OCI-LY1 (cell line): ENCODE measurements at regions not wholly inside any gene's neighbourhood (a gene's known extent, or its start where the extent isn't known, plus 50 kb on each side); places are given as distances from the start of the nearest gene placed in this dataset.
"Not testable (repeated sequence)": the region's sequence is repeated elsewhere in the genome, so short reads cannot be mapped to it uniquely, and the experiment has no call there.

ENCODE experiments used
- H2AFZ ChIP-seq: fragments of 200-600 bp; sonication (generic), shearing (Covaris generic); 2 replicates; pipeline ENCODE4 v1.6.0; 2014; ENCODE audit warnings: antibody characterized with exemption, mild to moderate bottlenecking, low read length
- H3F3A ChIP-seq: fragments of 200-600 bp; sonication (generic), shearing (Covaris generic); 2 replicates; pipeline ENCODE4 v1.6.0; 2014; ENCODE audit warnings: mild to moderate bottlenecking, antibody characterized with exemption, low read length, moderate library complexity; ENCODE audit not compliant: insufficient read depth
- H3K27ac ChIP-seq: fragments of 200-600 bp; sonication (generic); 2 replicates; pipeline ENCODE4 v1.5.1; 2014; ENCODE audit warnings: low read length, mixed run types, mild to moderate bottlenecking, low read depth; ENCODE audit not compliant: poor library complexity, severe bottlenecking
- H3K27me3 ChIP-seq: fragments of 200-600 bp; sonication (generic); 2 replicates; pipeline ENCODE4 v1.6.0; 2014; ENCODE audit warnings: antibody characterized with exemption, mild to moderate bottlenecking, low read length, moderate library complexity; ENCODE audit not compliant: insufficient read depth
- H3K36me3 ChIP-seq: fragments of 200-600 bp; sonication (generic); 2 replicates; pipeline ENCODE4 v1.6.1; 2014; ENCODE audit warnings: mild to moderate bottlenecking, antibody characterized with exemption, low read length, moderate library complexity, mixed read lengths; ENCODE audit not compliant: insufficient read depth
- H3K4me1 ChIP-seq: fragments of 200-600 bp; sonication (generic); 2 replicates; pipeline ENCODE4 v1.5.1; 2014; ENCODE audit warnings: mild to moderate bottlenecking, low read length, moderate library complexity; ENCODE audit not compliant: insufficient read depth, severe bottlenecking
- H3K4me2 ChIP-seq: fragments of 200-600 bp; sonication (generic), shearing (Covaris generic); 2 replicates; pipeline ENCODE4 v1.6.1; 2014; ENCODE audit warnings: low read length
- H3K4me3 ChIP-seq: fragments of 200-600 bp; sonication (generic); 2 replicates; pipeline ENCODE4 v1.5.1; 2014; ENCODE audit warnings: low read length, low read depth, mild to moderate bottlenecking, mixed read lengths; ENCODE audit not compliant: poor library complexity, severe bottlenecking
- H3K79me2 ChIP-seq: fragments of 200-600 bp; shearing (Covaris generic); 2 replicates; pipeline ENCODE4 v1.6.1; 2016; ENCODE audit warnings: mixed run types, low read length, mixed read lengths; ENCODE audit not compliant: insufficient read depth
- H3K9ac ChIP-seq: fragments of 200-600 bp; sonication (generic), shearing (Covaris generic); 2 replicates; pipeline ENCODE4 v1.6.1; 2014; ENCODE audit warnings: mild to moderate bottlenecking, low read length, mixed read lengths
- H3K9me2 ChIP-seq: fragments of 200-600 bp; sonication (generic), shearing (Covaris generic); 2 replicates; pipeline ENCODE4 v1.6.1; 2014; ENCODE audit warnings: low read depth, mild to moderate bottlenecking, low read length, mixed read lengths
- H3K9me3 ChIP-seq: fragments of 200-600 bp; shearing (Covaris generic); 2 replicates; pipeline ENCODE4 v1.6.1; 2014; ENCODE audit warnings: low read length, mixed read lengths
- H4K20me1 ChIP-seq: fragments of 200-600 bp; sonication (generic), shearing (Covaris generic); 2 replicates; pipeline ENCODE4 v1.6.0; 2016; ENCODE audit warnings: mild to moderate bottlenecking, low read length; ENCODE audit not compliant: insufficient read depth
- CTCF ChIP-seq: fragments of 200-600 bp; sonication (generic), shearing (Covaris generic); IDR thresholded peaks from 2 replicates; pipeline ENCODE4 v1.5.1; 2017; ENCODE audit warnings: mild to moderate bottlenecking, antibody characterized with exemption, low read length, moderate library complexity, mixed read lengths
- EZH2 ChIP-seq: fragments of 200-600 bp; sonication (generic), shearing (Covaris generic); IDR thresholded peaks from 2 replicates; pipeline ENCODE4 v1.8.0; 2017; ENCODE audit warnings: borderline replicate concordance, mixed run types, mild to moderate bottlenecking, antibody characterized with exemption, low read length, moderate library complexity, mixed read lengths

DNA sequence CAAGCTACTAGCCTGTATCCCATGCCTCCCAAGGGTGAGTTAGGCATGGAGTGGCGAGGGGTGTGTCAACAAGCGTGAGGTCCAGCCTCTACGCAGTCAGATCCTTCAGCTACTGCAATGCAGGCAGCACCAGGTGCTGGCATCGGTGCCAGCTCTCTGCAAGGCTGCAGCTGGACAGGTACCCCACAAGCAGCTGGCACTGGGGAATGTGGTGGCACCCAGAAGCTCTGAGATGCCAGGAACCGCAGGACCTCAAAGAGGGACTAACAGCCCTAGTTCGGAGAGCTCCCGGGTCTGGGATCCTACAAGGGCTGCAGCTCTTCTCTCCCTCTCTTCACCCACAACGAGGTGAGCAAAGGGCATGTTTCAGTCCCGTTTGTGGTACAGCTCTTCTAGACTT is 974.5 kb downstream of the LTN1 start:
- TF ChIP-seq CTCF: no peak
- TF ChIP-seq EZH2: no peak
- H3K9ac ChIP-seq: no peak overlapping the region
- no peaks in the 10 kb centered on the region for H3K27me3 ChIP-seq
- H3K27ac ChIP-seq: no peak overlapping the region
- H3K36me3 ChIP-seq: no peaks in the 10 kb centered on the region
- H3K9me3 ChIP-seq: no peaks in the 10 kb centered on the region
- no peak overlapping the region for H3K4me3 ChIP-seq
- H3K79me2 ChIP-seq: no peaks in the 10 kb centered on the region
- H4K20me1 ChIP-seq: no peaks in the 10 kb centered on the region
- no peak overlapping the region for H3K4me2 ChIP-seq
- no peak overlapping the region for H2AFZ ChIP-seq
- H3F3A ChIP-seq: no peaks in the 10 kb centered on the region
- no peaks in the 10 kb centered on the region for H3K4me1 ChIP-seq
- H3K9me2 ChIP-seq: no peaks in the 10 kb centered on the region

DNA sequence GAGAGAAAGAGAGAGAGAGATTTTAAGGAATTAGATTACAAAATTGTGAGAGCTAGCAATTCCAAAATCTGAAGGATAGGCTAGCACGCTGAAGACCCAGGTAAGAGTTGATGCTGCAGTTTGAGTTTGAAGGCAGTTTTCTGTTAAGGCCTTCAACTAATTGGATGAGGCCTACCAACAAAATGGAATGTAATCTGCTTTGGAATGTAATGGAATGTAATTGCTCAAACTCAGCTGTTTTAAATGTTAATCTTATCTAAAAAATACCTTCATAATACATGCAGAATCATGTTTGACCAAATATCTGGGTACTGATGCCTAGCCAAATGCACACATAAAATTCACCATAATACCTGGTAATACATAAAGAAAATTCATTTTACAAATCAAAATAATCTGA is 976.1 kb downstream of the LTN1 start:
- no peaks in the 10 kb centered on the region for H3K27me3 ChIP-seq
- H4K20me1 ChIP-seq: no peaks in the 10 kb centered on the region

DNA sequence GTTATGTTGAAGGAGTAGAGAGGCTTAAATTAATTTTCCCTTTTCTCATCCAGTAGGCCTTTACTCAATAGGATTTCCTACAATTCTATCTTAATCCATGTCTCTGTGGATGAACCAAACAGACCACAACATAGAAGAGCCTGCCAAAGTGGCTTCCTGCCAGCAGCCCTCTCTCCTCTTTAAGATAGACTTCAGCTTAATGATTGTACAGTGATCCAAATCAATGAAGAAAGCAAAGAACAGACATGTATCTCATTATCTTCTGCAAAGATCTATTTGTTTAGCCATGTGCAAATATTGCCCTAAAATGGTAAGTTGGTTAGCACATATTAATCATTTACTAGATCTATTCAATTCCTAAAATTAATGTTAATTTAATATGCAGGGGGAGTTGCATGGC is 979.6 kb downstream of the LTN1 start:
- not testable (repeated sequence) for H3K9me2 ChIP-seq, H3K9ac ChIP-seq, H3K4me2 ChIP-seq, H4K20me1 ChIP-seq, H3K4me3 ChIP-seq, H3F3A ChIP-seq, H3K4me1 ChIP-seq, H3K79me2 ChIP-seq, H3K27me3 ChIP-seq, H2AFZ ChIP-seq, H3K27ac ChIP-seq, H3K36me3 ChIP-seq, H3K9me3 ChIP-seq

More for the DNA sequence above, 976.1 kb downstream of the LTN1 start:
- no peak for TF ChIP-seq EZH2
- Histone ChIP-seq H3K4me2 (no peak overlapping the region), H3K9me3 (no peaks in the 10 kb centered on the region), H2AFZ (no peak overlapping the region), H3K79me2 (no peaks in the 10 kb centered on the region), H3F3A (no peaks in the 10 kb centered on the region), H3K9me2 (no peaks in the 10 kb centered on the region), H3K36me3 (no peaks in the 10 kb centered on the region), H3K4me3 (no peak overlapping the region), H3K9ac (no peak overlapping the region), H3K4me1 (no peaks in the 10 kb centered on the region), H3K27ac (no peak overlapping the region)

DNA sequence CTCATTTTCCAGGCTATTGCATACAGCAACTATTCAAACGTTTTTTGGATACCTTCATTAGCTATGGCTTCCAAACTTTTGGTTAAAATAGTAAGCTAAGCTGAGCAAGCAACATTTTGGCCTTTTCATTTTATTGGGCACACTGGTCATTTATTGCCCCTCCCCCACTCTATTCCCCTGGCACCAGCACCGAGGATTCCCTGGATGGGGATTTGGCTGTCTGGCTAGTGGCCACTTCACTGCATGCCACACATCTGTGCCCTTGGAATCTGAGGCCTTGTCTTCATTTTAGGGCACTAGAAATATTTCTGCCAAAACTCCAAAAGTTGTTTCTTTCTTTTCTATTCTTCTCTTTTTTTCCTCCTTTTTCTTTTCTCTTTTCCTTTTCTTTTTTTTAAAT is 980.7 kb downstream of the LTN1 start:
- H3K27ac ChIP-seq, H4K20me1 ChIP-seq, H2AFZ ChIP-seq, H3K4me1 ChIP-seq, H3K9me3 ChIP-seq, H3K79me2 ChIP-seq, H3F3A ChIP-seq, H3K9ac ChIP-seq, H3K4me2 ChIP-seq, H3K9me2 ChIP-seq, H3K36me3 ChIP-seq, H3K4me3 ChIP-seq, H3K27me3 ChIP-seq: not testable (repeated sequence)

DNA sequence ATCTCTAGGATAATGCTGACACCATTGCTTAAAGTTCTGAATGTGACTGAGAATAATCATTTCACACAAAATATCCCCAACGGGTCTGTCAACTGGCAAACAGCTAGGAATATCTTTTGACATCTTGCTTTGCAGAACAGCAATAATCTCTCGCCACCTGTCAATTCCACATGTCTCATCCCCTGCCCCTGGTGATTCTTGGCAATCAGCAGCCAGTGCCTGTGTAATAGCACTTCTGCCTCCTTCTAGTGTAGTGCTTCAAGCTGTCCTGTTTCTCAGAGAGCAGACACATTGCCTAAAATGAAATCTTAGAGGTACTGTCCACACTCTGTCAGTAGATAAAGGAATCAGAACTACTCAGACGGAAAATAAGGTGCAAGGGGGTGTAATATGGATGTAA is 984.4 kb downstream of the LTN1 start:
- H3K27me3 ChIP-seq, H3K9ac ChIP-seq, H3K4me2 ChIP-seq, H3K79me2 ChIP-seq, H3K9me2 ChIP-seq, H2AFZ ChIP-seq, H3F3A ChIP-seq, H3K4me1 ChIP-seq, H3K4me3 ChIP-seq, H4K20me1 ChIP-seq, H3K9me3 ChIP-seq, H3K27ac ChIP-seq, H3K36me3 ChIP-seq: not testable (repeated sequence)

GRCh38 chr21:28003627-28004026 is 989.0 kb downstream of the LTN1 start:
- H3K4me3 ChIP-seq, H3K27ac ChIP-seq, H3K9me3 ChIP-seq, H4K20me1 ChIP-seq, H3K4me1 ChIP-seq, H3K36me3 ChIP-seq, H3K9ac ChIP-seq, H3K79me2 ChIP-seq, H3F3A ChIP-seq, H3K4me2 ChIP-seq, H3K27me3 ChIP-seq, H2AFZ ChIP-seq, H3K9me2 ChIP-seq: not testable (repeated sequence)

DNA sequence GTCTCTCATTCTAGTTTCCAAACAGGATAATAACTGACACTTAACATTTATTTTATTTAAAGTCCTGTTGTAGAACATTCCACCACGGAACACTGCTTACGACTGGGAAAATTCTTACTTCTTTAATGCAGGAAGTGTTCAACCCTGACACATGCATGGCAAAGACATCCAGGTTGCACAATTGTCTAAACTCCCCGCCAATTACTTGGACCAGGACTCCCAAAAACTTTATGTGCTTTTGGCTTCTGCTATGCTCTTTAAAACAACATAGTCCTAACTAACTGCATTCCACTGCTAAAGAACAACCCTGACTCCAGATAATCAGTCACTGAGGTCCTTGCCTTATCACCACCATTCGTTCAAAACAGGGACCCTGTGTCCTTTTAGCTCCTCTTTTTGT is 995.8 kb downstream of the LTN1 start:
- H3K9ac ChIP-seq, H2AFZ ChIP-seq, H3K27me3 ChIP-seq, H3K9me2 ChIP-seq, H3K9me3 ChIP-seq, H3K4me1 ChIP-seq, H3F3A ChIP-seq, H3K4me3 ChIP-seq, H3K36me3 ChIP-seq, H3K4me2 ChIP-seq, H4K20me1 ChIP-seq, H3K27ac ChIP-seq, H3K79me2 ChIP-seq: not testable (repeated sequence)
